HG03575 (cell line): ENCODE measurements at regions not wholly inside any gene's neighbourhood (a gene's known extent, or its start where the extent isn't known, plus 50 kb on each side); places are given as distances from the start of the nearest gene placed in this dataset.
"Not testable (repeated sequence)": the region's sequence is repeated elsewhere in the genome, so short reads cannot be mapped to it uniquely, and the experiment has no call there.

Source experiments
- ATAC-seq: cut with Tn5 transposase; IDR thresholded peaks from one replicate; pipeline ENCODE4 v1.9.1; 2021; ENCODE audit not compliant: unreplicated experiment, insufficient number of reproducible peaks, low FRiP score; ENCODE audit errors: extremely low read depth

DNA sequence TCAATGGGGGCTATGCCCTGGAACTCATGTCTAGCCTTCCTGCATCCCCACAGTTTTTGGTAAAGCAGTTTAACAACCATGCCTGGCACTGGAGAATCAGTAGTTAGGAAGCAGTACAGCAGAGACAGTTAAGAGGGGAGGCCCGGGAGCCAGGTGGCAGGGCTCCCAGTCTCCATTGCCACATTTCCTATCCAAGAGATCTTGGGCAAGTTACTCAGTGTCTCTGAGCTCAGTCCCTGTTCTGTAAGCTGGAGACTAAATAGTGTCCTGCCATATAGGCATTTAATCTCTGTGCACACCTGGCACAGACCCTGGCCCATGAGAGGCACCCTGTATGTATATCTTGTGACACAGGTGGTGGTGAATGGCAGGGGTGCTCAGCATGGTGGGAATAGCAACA lies 156.1 kb upstream of the EOLA2 start:
- ATAC-seq: no peak

GRCh38 chrX:150094996-150095395 lies 156.7 kb upstream of the EOLA2 start:
- no peak for ATAC-seq

- ATAC-seq: no peak
Observed at GRCh38 chrX:150099316-150099715, 161.0 kb upstream of the EOLA2 start.

DNA sequence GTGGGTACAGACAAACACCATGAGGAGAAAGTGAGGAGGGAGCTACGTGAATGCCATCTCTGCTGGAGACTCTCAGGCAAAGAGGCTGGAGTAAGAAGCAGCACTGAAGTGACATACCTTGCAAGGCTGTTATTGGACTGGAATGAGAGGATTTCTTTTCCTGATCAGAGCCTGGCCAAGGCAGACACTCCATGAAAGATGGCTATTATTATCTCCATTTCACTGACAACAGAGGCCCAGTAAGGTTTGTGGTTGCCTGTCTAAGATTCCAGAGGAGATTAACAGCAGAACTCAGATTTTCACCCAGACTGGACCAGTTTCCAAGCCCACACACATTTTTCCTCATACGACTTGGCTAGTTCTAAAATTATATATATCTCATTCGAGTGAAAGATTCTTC lies 162.0 kb upstream of the EOLA2 start:
- no peak for ATAC-seq

GRCh38 chrX:150118476-150118875 lies 180.2 kb upstream of the EOLA2 start:
- ATAC-seq: no peak

- no peak for ATAC-seq
Observed at GRCh38 chrX:150119323-150119722, 181.0 kb upstream of the EOLA2 start.

- not testable (repeated sequence) for ATAC-seq
Observed at GRCh38 chrX:150125045-150125444, 186.8 kb upstream of the EOLA2 start.

DNA sequence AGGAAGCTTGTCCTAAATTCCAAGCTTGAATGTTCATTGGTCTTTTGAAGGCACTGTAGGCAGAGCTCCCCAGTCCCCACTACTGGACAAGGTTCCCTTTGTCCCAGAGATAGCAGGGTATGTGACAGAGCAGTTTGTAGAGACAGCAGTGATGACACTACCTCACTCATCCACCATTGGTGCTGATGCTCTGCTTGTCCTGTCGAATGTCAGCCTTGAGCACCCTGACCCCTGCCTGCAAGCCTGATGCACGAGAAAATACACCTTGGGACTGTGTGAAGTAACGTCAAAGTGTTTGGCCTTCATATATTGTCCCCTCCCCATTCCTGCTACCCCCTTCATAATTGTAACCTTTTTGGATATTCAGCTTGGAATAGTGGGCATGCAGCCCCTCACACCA lies 188.9 kb upstream of the EOLA2 start:
- ATAC-seq: no peak

- ATAC-seq: no peak
Observed at GRCh38 chrX:150143721-150144440, 205.6 kb upstream of the EOLA2 start.

DNA sequence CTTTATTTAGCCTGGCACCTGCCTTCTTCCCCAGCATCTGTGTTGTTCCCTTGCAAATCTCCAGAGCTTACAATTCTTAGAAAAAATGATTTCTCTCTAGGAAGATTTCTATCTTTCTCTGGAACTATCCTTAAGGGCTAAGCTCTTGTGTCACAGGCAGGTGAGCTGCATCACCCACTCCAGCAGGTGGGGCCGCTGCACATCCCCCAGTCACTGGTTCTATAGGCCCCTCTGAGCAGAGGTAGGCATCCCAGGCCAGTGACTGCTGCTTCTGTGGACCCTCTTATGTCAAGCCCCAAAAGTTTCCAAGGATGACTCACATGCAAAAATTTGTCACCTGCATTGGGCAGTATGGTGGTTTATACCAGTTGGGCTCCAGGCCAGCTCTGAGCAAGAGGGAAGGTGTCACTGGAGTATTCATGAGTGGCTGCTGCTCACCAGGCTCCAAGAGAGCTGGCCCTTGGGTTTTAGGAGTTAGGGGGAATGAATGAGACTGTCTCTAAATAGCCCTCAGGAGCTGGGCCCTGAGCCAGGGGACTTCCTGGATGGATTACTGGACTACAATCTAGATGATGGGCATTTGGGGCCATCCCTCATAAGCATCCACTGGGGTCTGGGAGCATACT lies 208.1 kb upstream of the EOLA2 start:
- no peak for ATAC-seq

DNA sequence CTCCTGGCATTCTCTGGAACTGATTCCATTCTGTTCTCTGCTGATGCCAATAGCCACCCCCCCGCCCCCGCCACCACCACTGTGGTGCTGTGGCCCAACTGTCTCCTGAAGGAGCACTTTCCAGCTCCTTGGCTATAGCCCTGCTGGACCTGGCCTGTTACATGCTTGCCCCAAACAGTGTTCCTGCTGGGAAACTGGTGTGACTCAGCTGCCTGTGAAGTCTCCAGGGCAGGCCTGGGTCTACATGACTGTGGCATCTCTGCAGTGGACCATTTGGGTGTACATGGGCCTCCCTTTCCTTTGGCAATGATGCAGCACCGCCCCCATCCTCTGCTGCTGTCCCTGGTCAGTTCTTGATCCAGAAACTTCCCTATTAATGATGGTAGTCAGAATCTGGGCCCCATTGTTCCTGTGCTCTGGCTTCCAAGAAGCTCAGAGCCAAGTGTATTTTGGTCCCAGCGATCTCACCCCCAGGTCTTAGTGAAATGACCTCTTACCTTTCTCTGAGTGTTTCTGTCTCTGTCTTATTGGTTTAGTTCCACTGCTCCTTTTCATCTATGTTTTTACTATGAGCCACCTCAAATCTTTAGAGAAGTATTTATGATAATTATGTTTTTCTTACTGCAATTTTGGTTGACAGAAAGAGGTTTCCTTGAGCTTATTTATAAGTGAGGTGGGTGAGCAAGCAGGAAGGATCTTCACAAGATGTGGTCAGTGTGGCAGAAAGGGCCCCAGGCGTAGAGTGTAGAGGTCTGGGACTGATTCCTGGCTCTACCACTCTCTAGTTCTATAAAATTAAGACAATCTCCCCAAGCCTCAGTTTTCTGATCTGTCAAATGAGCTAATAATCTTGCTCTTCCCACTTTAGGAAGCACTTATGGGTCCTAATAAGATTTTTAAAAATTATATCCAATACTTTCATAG lies 210.7 kb upstream of the EOLA2 start:
- ATAC-seq: no peak

GRCh38 chrX:150150076-150150779 lies 211.9 kb upstream of the EOLA2 start:
- no peak for ATAC-seq

- no peak for ATAC-seq
Observed at GRCh38 chrX:150150780-150151125, 212.4 kb upstream of the MAMLD1 start.

DNA sequence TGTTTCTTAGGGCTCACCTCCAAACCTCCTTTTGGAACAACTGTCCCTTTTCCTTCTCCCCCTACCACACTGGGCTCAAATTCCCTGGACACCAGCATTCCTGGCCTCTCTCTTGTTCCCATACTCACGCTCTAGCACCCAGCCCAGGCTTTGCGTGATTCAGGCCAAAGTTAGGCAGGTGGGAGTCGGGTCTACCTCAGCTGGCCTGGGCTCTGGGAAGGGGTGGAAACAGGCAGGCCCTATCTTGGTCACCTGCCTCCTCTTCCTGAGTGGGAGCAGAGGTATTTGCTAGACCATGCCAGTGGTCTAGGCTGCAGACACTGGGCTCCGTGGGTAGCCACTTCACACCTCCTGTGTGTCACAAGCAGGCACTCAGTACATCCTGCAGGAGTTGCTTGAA lies 211.1 kb upstream of the MAMLD1 start:
- no peak for ATAC-seq

DNA sequence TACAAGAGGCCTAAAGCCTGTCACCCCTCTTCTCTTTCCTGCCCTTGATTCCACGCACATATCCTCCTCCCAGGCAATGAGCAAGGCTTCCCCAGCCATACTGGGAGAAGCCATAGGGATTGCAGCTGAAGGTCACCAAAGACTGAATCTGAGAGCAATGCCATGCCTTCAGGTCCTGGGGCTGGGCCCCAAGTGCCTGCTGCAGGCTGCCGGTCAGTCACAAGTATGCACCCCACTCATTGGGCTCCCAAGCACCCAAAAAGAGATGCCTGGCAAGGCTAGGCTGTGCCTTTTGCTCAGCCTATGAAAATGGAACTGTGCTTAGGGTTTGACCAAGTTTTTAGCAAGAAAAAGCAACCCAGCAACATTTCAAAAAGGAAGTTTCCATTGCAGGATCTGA lies 210.6 kb upstream of the MAMLD1 start:
- ATAC-seq: no peak

DNA sequence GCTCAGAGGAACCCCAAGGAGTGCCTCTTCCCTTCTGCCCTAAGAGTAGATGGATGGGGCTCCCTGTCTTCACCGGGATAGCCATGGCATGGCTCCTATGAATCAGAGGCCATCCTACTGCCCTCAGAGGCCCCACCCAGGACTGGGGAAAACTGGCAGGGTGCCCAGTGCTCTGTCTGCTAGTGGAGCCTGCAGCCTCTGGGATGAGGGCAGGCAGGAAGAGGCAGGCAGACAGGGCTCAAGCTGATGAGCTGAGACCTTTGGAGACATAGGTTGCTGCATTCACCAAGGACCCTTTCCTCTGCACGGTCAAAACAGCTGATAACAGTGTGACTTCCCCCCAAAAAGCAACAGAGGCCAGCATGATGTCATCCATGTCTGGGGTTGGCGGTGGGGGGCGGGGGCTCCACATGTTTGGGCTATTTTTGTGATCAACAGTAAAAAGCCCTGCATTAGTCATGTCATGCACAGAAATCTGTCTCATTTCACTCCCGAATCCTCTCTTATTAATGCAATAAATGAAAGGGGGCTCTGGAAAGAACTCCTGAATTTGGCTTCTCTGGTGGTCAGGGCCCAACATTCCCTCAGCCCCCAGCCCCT lies 207.6 kb upstream of the MAMLD1 start:
- no peak for ATAC-seq

GRCh38 chrX:150156615-150157014 lies 206.5 kb upstream of the MAMLD1 start:
- ATAC-seq: no peak

DNA sequence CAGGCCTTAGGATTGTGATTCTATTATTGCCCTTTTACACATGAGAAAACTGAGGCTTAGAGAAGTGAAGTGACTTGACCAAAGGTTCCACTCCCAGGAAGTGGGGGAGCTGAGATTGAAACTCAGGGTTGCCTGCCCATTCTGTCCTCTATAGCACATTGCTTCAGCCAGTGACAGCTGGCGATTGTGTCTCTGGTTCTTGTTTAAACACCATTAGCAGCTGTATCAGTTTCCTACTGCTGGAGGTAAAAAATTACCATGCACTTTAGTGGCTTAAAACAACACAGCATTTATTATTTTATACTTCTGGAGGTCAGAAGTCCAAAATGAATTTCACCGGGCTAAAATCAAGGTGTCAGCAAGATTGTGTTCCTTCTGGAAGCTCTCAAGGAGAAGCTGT lies 205.8 kb upstream of the MAMLD1 start:
- no peak for ATAC-seq
